Uterus (tissue), 3 donors: ENCODE measurements at regions not wholly inside any gene's neighbourhood (a gene's known extent, or its start where the extent isn't known, plus 50 kb on each side); places are given as distances from the start of the nearest gene placed in this dataset.
A peak's percentile ranks its signal among the peaks of the same experiment; 100 is the strongest.

Source experiments
- DNase-seq, 2 donors: peaks; one replicate each; pipeline ENCODE4 v3.0.0-alpha.2; 2019 to 2020
- H3K27ac ChIP-seq, 2 donors: fragments of 200-600 bp; sonication (generic); 1 replicate in 1 of 2; 2 replicates in 1 of 2; pipeline ENCODE4 v1.5.1; 2016 to 2018
- H3K27me3 ChIP-seq, 2 donors: fragments of 200-600 bp; sonication (generic); one replicate each; pipeline ENCODE4 v1.5.1; 2018 to 2019; ENCODE audit warnings: control low read depth in 1 of 2
- H3K36me3 ChIP-seq, 2 donors: fragments of 200-600 bp; sonication (generic); one replicate each; pipeline ENCODE4 v1.5.1; 2019; ENCODE audit warnings: control low read depth in 1 of 2
- H3K4me1 ChIP-seq, 2 donors: fragments of 200-600 bp; sonication (generic); one replicate each; pipeline ENCODE4 v1.5.1; 2018 to 2019; ENCODE audit warnings: control low read depth in 1 of 2
- H3K4me3 ChIP-seq, 2 donors: fragments of 200-600 bp; sonication (generic); 1 replicate in 1 of 2; 2 replicates in 1 of 2; pipeline ENCODE4 v1.5.1; 2018 to 2019; ENCODE audit warnings: mild to moderate bottlenecking in 1 of 2
- H3K9me3 ChIP-seq, 2 donors: fragments of 200-600 bp; sonication (generic); one replicate each; pipeline ENCODE4 v1.5.1; 2019; ENCODE audit warnings: control low read depth in 1 of 2
- CTCF ChIP-seq, 4 experiments: fragments of 200-600 bp in 2 of 4; fragments of 450-650 bp in 2 of 4; sonication (generic) in 2 of 4; IDR thresholded peaks; one replicate each; pipeline ENCODE4 v1.5.1; 2016 to 2019; ENCODE audit warnings: antibody characterized with exemption in 4 of 4, mild to moderate bottlenecking in 2 of 4, moderate library complexity in 1 of 4
- POLR2A ChIP-seq, 2 donors: fragments of 450-650 bp; IDR thresholded peaks; one replicate each; pipeline ENCODE4 v1.6.1; 2016; ENCODE audit warnings: antibody characterized with exemption in 2 of 2, mild to moderate bottlenecking in 1 of 2, moderate library complexity in 1 of 2
- intact Hi-C: fragments of 100-400 bp; cut with DNase I; formaldehyde crosslinking; loops from one replicate; pipeline ENCODE4 v1.15.1; 2023; ENCODE audit warnings: low total_unique reads
- donor health status: DM: yes; HTN: yes; CAD: no.

GRCh38 chr10:121417298-121417697, 180.9 kb downstream of the FGFR2 start:
- Histone ChIP-seq H3K4me1 (no peaks in the 10 kb centered on the region), H3K9me3 (no peaks in the 10 kb centered on the region), H3K27me3 (no peaks in the 10 kb centered on the region), H3K27ac (no peak overlapping the region), H3K36me3 (no peaks in the 10 kb centered on the region), H3K4me3 (no peak overlapping the region)
- DNase-seq: no peak
- intact Hi-C loops: no loop called here
- TF ChIP-seq POLR2A (IDR thresholded peaks at IDR 0.05): no peak
- no peak for TF ChIP-seq CTCF (IDR thresholded peaks at IDR 0.05)

DNA sequence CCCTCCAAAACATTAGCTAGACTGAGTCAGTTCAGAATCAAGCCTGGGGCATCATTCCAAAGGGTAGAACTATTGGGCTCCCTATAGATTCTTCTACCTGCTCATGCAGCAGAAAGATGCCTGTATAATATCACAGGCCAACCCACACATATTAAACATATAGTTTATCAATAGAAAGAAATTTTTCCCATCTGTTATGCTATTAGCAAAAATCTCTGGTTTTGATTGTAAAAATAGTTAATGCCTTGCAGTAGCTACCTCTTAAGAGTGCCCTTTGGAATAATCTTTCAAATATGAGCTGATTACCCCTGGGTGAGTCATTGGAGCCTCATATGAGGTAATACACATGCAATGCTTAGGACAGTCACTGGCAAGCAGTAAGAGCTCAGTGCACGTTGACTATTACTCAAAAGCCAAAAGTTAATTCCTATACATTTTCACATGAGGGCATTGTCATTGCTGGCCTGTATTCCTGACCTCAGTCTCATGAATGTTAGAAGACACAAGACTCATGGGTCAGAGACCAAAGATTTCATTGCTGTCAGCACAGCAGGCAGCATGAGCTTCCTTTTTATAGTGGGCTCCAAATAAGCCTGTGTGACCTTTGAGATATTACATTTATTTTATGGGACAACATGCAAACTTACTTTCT, 180.0 kb downstream of the FGFR2 start:
- DNase-seq: no peak
- no peak overlapping the region for H3K27ac ChIP-seq

GRCh38 chr10:121420006-121420405, 178.2 kb downstream of the FGFR2 start:
- no peak for DNase-seq
- H3K9me3 ChIP-seq: no peaks in the 10 kb centered on the region
- intact Hi-C loops: no loop called here
- no peak overlapping the region for H3K4me3 ChIP-seq
- H3K27me3 ChIP-seq: no peaks in the 10 kb centered on the region
- H3K27ac ChIP-seq: no peak overlapping the region
- no peaks in the 10 kb centered on the region for H3K4me1 ChIP-seq
- H3K36me3 ChIP-seq: no peaks in the 10 kb centered on the region
- TF ChIP-seq CTCF (IDR thresholded peaks at IDR 0.05): no peak
- TF ChIP-seq POLR2A (IDR thresholded peaks at IDR 0.05): no peak

More for the DNA sequence above, 180.0 kb downstream of the FGFR2 start:
- Histone ChIP-seq H3K36me3 (no peaks in the 10 kb centered on the region), H3K4me3 (no peak overlapping the region), H3K4me1 (no peaks in the 10 kb centered on the region), H3K9me3 (no peaks in the 10 kb centered on the region), H3K27me3 (no peaks in the 10 kb centered on the region)
- intact Hi-C loops: no loop called here
- TF ChIP-seq POLR2A (IDR thresholded peaks at IDR 0.05): no peak
- TF ChIP-seq CTCF (IDR thresholded peaks at IDR 0.05): no peak

- peak overlapping the region in 1 of 2 donors; percentile 14 for H3K27ac ChIP-seq
- intact Hi-C loops: no loop called here
- H3K4me1 ChIP-seq: no peaks in the 10 kb centered on the region
- no peak for DNase-seq
- TF ChIP-seq CTCF (IDR thresholded peaks at IDR 0.05) (no peak), POLR2A (IDR thresholded peaks at IDR 0.05) (no peak)
- H3K36me3 ChIP-seq: no peaks in the 10 kb centered on the region
- H3K27me3 ChIP-seq: no peaks in the 10 kb centered on the region
- H3K9me3 ChIP-seq: no peaks in the 10 kb centered on the region
- H3K4me3 ChIP-seq: no peak overlapping the region
Measured at GRCh38 chr10:121422096-121422495, 176.1 kb downstream of the FGFR2 start.

- H3K36me3 ChIP-seq: no peaks in the 10 kb centered on the region
- intact Hi-C loops: no loop called here
- peak overlapping the region in 1 of 2 donors; percentile 47 for H3K27ac ChIP-seq
- no peak overlapping the region for H3K4me3 ChIP-seq
- no peaks in the 10 kb centered on the region for H3K27me3 ChIP-seq
- TF ChIP-seq CTCF (IDR thresholded peaks at IDR 0.05): no peak
- TF ChIP-seq POLR2A (IDR thresholded peaks at IDR 0.05): no peak
- no peaks in the 10 kb centered on the region for H3K4me1 ChIP-seq
- H3K9me3 ChIP-seq: no peaks in the 10 kb centered on the region
- no peak for DNase-seq
Measured at GRCh38 chr10:121425623-121426022, 172.6 kb downstream of the FGFR2 start.
